DMS153 (cell line): ENCODE measurements at regions not wholly inside any gene's neighbourhood (a gene's known extent, or its start where the extent isn't known, plus 50 kb on each side); places are given as distances from the start of the nearest gene placed in this dataset.
A peak's percentile ranks its signal among the peaks of the same experiment; 100 is the strongest.

Experiments used
- DNase-seq: peaks from one replicate; lab custom pipeline; 2025; lab: John Stamatoyannopoulos, UW

- DNase-seq: no peak
These were observed 112.8 kb downstream of the LINC00237 start for GRCh38 chr20:20993372-20993771.

GRCh38 chr20:20992686-20993360 is 113.3 kb downstream of the LINC00237 start:
- DNase-seq: no peak

- DNase-seq: no peak
These were observed 113.9 kb downstream of the LINC00237 start for GRCh38 chr20:20992277-20992676.

GRCh38 chr20:20989081-20989480 is 117.1 kb downstream of the LINC00237 start:
- no peak for DNase-seq

GRCh38 chr20:20979934-20980333 is 126.2 kb downstream of the LINC00237 start:
- no peak for DNase-seq

GRCh38 chr20:20977786-20978185 is 128.4 kb downstream of the LINC00237 start:
- DNase-seq: no peak

GRCh38 chr20:20972490-20972889 is 133.7 kb downstream of the LINC00237 start:
- no peak for DNase-seq

GRCh38 chr20:20971810-20972209 is 134.3 kb downstream of the LINC00237 start:
- no peak for DNase-seq

- DNase-seq: no peak
These were observed 135.3 kb downstream of the LINC00237 start for GRCh38 chr20:20970841-20971240.

- DNase-seq: no peak
These were observed 136.4 kb downstream of the LINC00237 start for GRCh38 chr20:20969701-20970280.

- DNase-seq: no peak
These were observed 138.5 kb downstream of the LINC00237 start for GRCh38 chr20:20967564-20968184.

- no peak for DNase-seq
These were observed 140.0 kb downstream of the LINC00237 start for GRCh38 chr20:20966171-20966570.

- no peak for DNase-seq
These were observed 147.0 kb downstream of the LINC00237 start for GRCh38 chr20:20959031-20959755.

GRCh38 chr20:20956513-20956931 is 149.6 kb downstream of the LINC00237 start:
- DNase-seq: peak; percentile 33

- no peak for DNase-seq
These were observed 150.3 kb downstream of the LINC00237 start for GRCh38 chr20:20955892-20956291.

- no peak for DNase-seq
These were observed 152.2 kb downstream of the LINC00237 start for GRCh38 chr20:20953738-20954618.

- DNase-seq: no peak
These were observed 155.5 kb downstream of the LINC00237 start for GRCh38 chr20:20950620-20951019.

GRCh38 chr20:20946122-20946759 is 159.9 kb downstream of the LINC00237 start:
- DNase-seq: no peak

- no peak for DNase-seq
These were observed 164.7 kb downstream of the LINC00237 start for GRCh38 chr20:20941468-20941889.

GRCh38 chr20:20939006-20939405 is 167.2 kb downstream of the LINC00237 start:
- DNase-seq: no peak

- DNase-seq: no peak
These were observed 167.6 kb downstream of the LINC00237 start for GRCh38 chr20:20938599-20938998.
